Suprapubic skin (tissue), 4 donors: ENCODE measurements at regions not wholly inside any gene's neighbourhood (a gene's known extent, or its start where the extent isn't known, plus 50 kb on each side); places are given as distances from the start of the nearest gene placed in this dataset.

ENCODE experiments used
- CTCF ChIP-seq, 2 donors: fragments of 200-600 bp in 1 of 2; fragments of 450-650 bp in 1 of 2; sonication (generic) in 1 of 2; IDR thresholded peaks; one replicate each; pipeline ENCODE4 v1.5.1; 2016 to 2019; ENCODE audit warnings: antibody characterized with exemption in 2 of 2, mild to moderate bottlenecking in 1 of 2, moderate library complexity in 1 of 2
- POLR2A ChIP-seq, 2 donors: fragments of 450-650 bp; IDR thresholded peaks; one replicate each; pipeline ENCODE4 v1.6.1; 2017; ENCODE audit warnings: antibody characterized with exemption in 2 of 2, mild to moderate bottlenecking in 2 of 2, moderate library complexity in 2 of 2
- POLR2AphosphoS5 ChIP-seq, 3 donors: sonication (generic); formaldehyde crosslinking; IDR thresholded peaks; one replicate each; pipeline ENCODE4 v1.6.1; 2017; ENCODE audit warnings: antibody characterized with exemption in 3 of 3

GRCh38 chr2:120994301-120994995, 258.8 kb downstream of the GLI2 start:
- TF ChIP-seq CTCF (IDR thresholded peaks at IDR 0.05) (no peak), POLR2A (IDR thresholded peaks at IDR 0.05) (no peak), POLR2AphosphoS5 (IDR thresholded peaks at IDR 0.05) (no peak)
